ENCODE measurements at regions not wholly inside any gene's neighbourhood (a gene's known extent, or its start where the extent isn't known, plus 50 kb on each side); places are given as distances from the start of the nearest gene placed in this dataset.

GRCh38 chr16:13291591-13292333 is 390.4 kb downstream of the SHISA9 start:
- Histone ChIP-seq H3K36me3 (no peaks in the 10 kb centered on the region), H3K9me3 (no peaks in the 10 kb centered on the region), H3K4me1 (ENCODE audit: insufficient read depth) (no peaks in the 10 kb centered on the region), H3K27me3 (no peaks in the 10 kb centered on the region), H3K4me3 (no peak overlapping the region), H3K27ac (no peak overlapping the region)
- 74 to 76% (median 76%) methylated on average over 4 of the region's 4 CpGs for whole genome bisulfite sequencing, 3 donors
- no peak for DNase-seq
- TF ChIP-seq EP300 (IDR thresholded peaks at IDR 0.05) (no peak), POLR2A (IDR thresholded peaks at IDR 0.05) (no peak)
- TF ChIP-seq, protein P1, sequence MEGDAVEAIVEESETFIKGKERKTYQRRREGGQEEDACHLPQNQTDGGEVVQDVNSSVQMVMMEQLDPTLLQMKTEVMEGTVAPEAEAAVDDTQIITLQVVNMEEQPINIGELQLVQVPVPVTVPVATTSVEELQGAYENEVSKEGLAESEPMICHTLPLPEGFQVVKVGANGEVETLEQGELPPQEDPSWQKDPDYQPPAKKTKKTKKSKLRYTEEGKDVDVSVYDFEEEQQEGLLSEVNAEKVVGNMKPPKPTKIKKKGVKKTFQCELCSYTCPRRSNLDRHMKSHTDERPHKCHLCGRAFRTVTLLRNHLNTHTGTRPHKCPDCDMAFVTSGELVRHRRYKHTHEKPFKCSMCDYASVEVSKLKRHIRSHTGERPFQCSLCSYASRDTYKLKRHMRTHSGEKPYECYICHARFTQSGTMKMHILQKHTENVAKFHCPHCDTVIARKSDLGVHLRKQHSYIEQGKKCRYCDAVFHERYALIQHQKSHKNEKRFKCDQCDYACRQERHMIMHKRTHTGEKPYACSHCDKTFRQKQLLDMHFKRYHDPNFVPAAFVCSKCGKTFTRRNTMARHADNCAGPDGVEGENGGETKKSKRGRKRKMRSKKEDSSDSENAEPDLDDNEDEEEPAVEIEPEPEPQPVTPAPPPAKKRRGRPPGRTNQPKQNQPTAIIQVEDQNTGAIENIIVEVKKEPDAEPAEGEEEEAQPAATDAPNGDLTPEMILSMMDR (IDR thresholded peaks at IDR 0.05) = no peak
- intact Hi-C loops (cut with DNase I) = no loop called here

- H3K36me3 ChIP-seq = no peaks in the 10 kb centered on the region
- DNase-seq = no peak
- H3K27ac ChIP-seq = no peak overlapping the region
- TF ChIP-seq POLR2A (IDR thresholded peaks at IDR 0.05) = no peak
- TF ChIP-seq, protein P1 (IDR thresholded peaks at IDR 0.05) = no peak
- H3K4me3 ChIP-seq = no peak overlapping the region
- H3K4me1 ChIP-seq (ENCODE audit: insufficient read depth) = no peaks in the 10 kb centered on the region
- H3K27me3 ChIP-seq = no peaks in the 10 kb centered on the region
- 86 to 87% (median 87%) methylated on average over 4 of the region's 4 CpGs for WGBS, 3 donors
- intact Hi-C loops (cut with DNase I) = no loop called here
- no peaks in the 10 kb centered on the region for H3K9me3 ChIP-seq
Observed at GRCh38 chr16:13296206-13296605, 394.8 kb downstream of the SHISA9 start.

DNA sequence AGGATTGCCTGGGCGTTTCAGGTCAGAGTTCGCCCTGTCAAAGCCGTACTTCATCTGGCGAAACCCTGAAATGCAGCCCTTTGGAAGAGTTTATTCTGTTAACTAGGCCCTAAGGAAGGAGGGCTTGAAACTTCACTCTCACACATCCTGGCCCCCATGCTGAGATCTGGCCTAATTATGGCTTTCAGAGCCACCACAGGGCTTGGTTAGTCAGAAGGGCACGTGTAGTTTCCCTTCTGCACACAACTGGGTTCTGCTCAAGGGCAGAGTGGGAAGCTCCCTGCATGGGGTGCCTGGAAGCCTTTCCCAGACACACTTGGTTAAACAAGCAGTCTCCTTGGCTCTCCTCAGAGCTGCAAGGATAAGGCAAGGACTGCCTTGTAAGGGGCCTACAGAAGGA is 397.3 kb downstream of the SHISA9 start:
- TF ChIP-seq EP300 (IDR thresholded peaks at IDR 0.05) = no peak
- TF ChIP-seq POLR2A (IDR thresholded peaks at IDR 0.05) = no peak
- TF ChIP-seq, protein P1 (IDR thresholded peaks at IDR 0.05) = no peak
- H3K4me1 ChIP-seq (ENCODE audit: insufficient read depth) = no peaks in the 10 kb centered on the region
- H3K27me3 ChIP-seq = no peaks in the 10 kb centered on the region
- 42 to 51% (median 46%) methylated on average over 5 of the region's 5 CpGs for WGBS, 3 donors
- no peak for DNase-seq
- H3K27ac ChIP-seq = no peak overlapping the region
- H3K4me3 ChIP-seq = no peak overlapping the region
- H3K9me3 ChIP-seq = no peaks in the 10 kb centered on the region
- intact Hi-C loops (cut with DNase I) = no loop called here
- no peaks in the 10 kb centered on the region for H3K36me3 ChIP-seq

DNA sequence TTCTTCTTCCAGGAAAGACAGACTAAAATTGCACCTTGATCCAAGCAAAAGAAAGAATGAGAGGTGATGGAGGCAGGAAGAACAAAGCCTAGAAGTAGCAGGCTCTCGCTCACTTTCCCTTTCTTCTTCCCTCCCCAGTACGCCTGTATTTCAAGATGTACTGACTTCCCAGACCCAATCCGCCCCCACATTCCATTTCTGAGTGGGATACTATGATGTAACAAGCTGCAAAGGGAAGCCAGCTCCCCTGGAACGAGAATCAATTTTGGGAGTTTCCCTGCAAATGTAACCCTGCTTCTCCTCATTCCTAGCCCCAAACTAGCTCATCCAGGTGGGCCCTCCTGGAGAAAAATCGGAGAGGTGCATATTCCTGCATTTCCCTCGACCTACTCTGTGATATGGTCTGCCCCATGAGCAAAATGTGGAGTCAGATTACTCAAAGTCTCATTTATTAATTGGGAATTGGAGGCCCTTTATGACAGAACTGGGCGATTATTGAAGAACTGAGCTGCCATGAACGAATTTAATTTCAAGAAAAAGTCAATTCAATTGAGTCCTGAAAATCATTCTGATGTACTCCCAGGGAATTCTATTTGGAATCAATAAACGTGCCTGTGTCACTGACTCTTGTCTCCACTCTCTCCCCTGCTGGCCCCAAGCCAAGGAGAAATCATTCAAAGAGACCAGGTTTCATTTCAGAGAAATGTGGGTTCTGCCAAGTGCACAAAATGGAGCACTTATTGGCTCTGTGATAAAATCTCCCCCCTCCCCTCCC is 398.9 kb downstream of the SHISA9 start:
- H3K27me3 ChIP-seq = no peaks in the 10 kb centered on the region
- no peaks in the 10 kb centered on the region for H3K36me3 ChIP-seq
- no peak overlapping the region for H3K27ac ChIP-seq
- no peak overlapping the region for H3K4me3 ChIP-seq
- DNase-seq = no peak
- TF ChIP-seq, protein P1 (IDR thresholded peaks at IDR 0.05) = no peak
- TF ChIP-seq EP300 (IDR thresholded peaks at IDR 0.05) = no peak
- TF ChIP-seq POLR2A (IDR thresholded peaks at IDR 0.05) = no peak
- H3K4me1 ChIP-seq (ENCODE audit: insufficient read depth) = no peaks in the 10 kb centered on the region
- H3K9me3 ChIP-seq = no peaks in the 10 kb centered on the region
- 17 to 24% (median 20%) methylated on average over 9 of the region's 9 CpGs for WGBS, 3 donors
- intact Hi-C loops (cut with DNase I) = no loop called here
